Kidney (tissue), 13 donors: ENCODE measurements at regions not wholly inside any gene's neighbourhood (a gene's known extent, or its start where the extent isn't known, plus 50 kb on each side); places are given as distances from the start of the nearest gene placed in this dataset.

Source experiments
- DNase-seq, 5 donors: peaks; one replicate each; pipeline ENCODE4 v3.0.0-alpha.2; 2013 to 2020
- FAIRE-seq: peaks from 2 replicates; lab custom pipeline; 2012; peaks lifted over from hg19 to GRCh38; lab: Jason Lieb, UNC
- H3K27ac ChIP-seq, 2 donors: one replicate each; pipeline ENCODE4 v1.7.0; 2013; ENCODE audit warnings: low read depth in 2 of 2, low read length in 2 of 2, inconsistent platforms in 1 of 2
- H3K27me3 ChIP-seq: one replicate; pipeline ENCODE4 v1.7.1; 2013; ENCODE audit warnings: low read length, inconsistent platforms; ENCODE audit not compliant: control insufficient read depth, insufficient read depth
- H3K36me3 ChIP-seq, 3 donors: one replicate each; pipeline versions ENCODE4 v1.7.0 to v1.7.1; 2013; ENCODE audit warnings: low read length in 3 of 3, control low read depth in 1 of 3, inconsistent platforms in 1 of 3; ENCODE audit not compliant: insufficient read depth in 3 of 3, control insufficient read depth in 2 of 3
- H3K4me1 ChIP-seq, 3 donors: one replicate each; pipeline versions ENCODE4 v1.7.0 to v1.7.1; 2013; ENCODE audit warnings: low read length in 3 of 3, inconsistent platforms in 1 of 3, low read depth in 1 of 3; ENCODE audit not compliant: control insufficient read depth in 2 of 3, insufficient read depth in 2 of 3
- H3K4me3 ChIP-seq, 3 donors: one replicate each; pipeline versions ENCODE4 v1.7.0 to v1.8.1; 2013; ENCODE audit warnings: low read length in 3 of 3, control low read depth in 1 of 3, inconsistent platforms in 1 of 3
- H3K9ac ChIP-seq, 3 donors: one replicate each; pipeline versions ENCODE4 v1.7.0 to v1.7.1; 2013; ENCODE audit warnings: low read length in 3 of 3, control low read depth in 1 of 3, inconsistent platforms in 1 of 3
- H3K9me3 ChIP-seq, 3 donors: one replicate each; pipeline versions ENCODE4 v1.7.0 to v1.7.1; 2013; ENCODE audit warnings: low read length in 3 of 3, control low read depth in 1 of 3, inconsistent platforms in 1 of 3; ENCODE audit not compliant: control insufficient read depth in 2 of 3, insufficient read depth in 1 of 3
- CTCF ChIP-seq: IDR thresholded peaks from 3 replicates; pipeline ENCODE4 v1.5.1; 2012; ENCODE audit warnings: mild to moderate bottlenecking, moderate library complexity, borderline replicate concordance; ENCODE audit not compliant: insufficient read depth; ENCODE audit errors: extremely low read depth
- intact Hi-C: fragments of 100-400 bp; cut with DNase I; formaldehyde crosslinking; loops from one replicate; pipeline ENCODE4 v1.11.1; 2022
- donor health status: control.
- donor health status: control.
- donor health status: control.
- donor health status: control.
- donor health status: control.
- donor health status: DM: yes; HTN: yes; CAD: no.
- donor health status: Normal renal cell carcinoma (clear cell type).

- no peak for FAIRE-seq
- Histone ChIP-seq H3K27ac (no peak overlapping the region), H3K4me3 (no peak overlapping the region), H3K27me3 (no peaks in the 10 kb centered on the region), H3K4me1 (no peaks in the 10 kb centered on the region), H3K9me3 (no peaks in the 10 kb centered on the region), H3K36me3 (no peaks in the 10 kb centered on the region), H3K9ac (no peak overlapping the region)
- intact Hi-C loops, result no loop called here
- no peak for DNase-seq
- TF ChIP-seq CTCF, result no peak
Measured at GRCh38 chr9:84450029-84450428, 109.5 kb upstream of the SLC28A3 start.

- H3K27me3 ChIP-seq, result no peaks in the 10 kb centered on the region
- no peaks in the 10 kb centered on the region for H3K4me1 ChIP-seq
- TF ChIP-seq CTCF, result no peak
- H3K9ac ChIP-seq, result no peak overlapping the region
- intact Hi-C loops, result no loop called here
- no peak overlapping the region for H3K27ac ChIP-seq
- H3K36me3 ChIP-seq, result no peaks in the 10 kb centered on the region
- no peak overlapping the region for H3K4me3 ChIP-seq
- FAIRE-seq, result no peak
- no peaks in the 10 kb centered on the region for H3K9me3 ChIP-seq
- peak in 2 of 5 donors; percentile 55 to 64 for DNase-seq
Measured at GRCh38 chr9:84456527-84456926, 116.0 kb upstream of the SLC28A3 start.

- FAIRE-seq (no peak), DNase-seq (no peak)
- TF ChIP-seq CTCF, result no peak
- Histone ChIP-seq H3K4me3 (no peak overlapping the region), H3K36me3 (no peaks in the 10 kb centered on the region), H3K9me3 (no peaks in the 10 kb centered on the region), H3K27ac (no peak overlapping the region), H3K4me1 (no peaks in the 10 kb centered on the region), H3K9ac (no peak overlapping the region), H3K27me3 (no peaks in the 10 kb centered on the region)
- intact Hi-C loops, result no loop called here
Measured at GRCh38 chr9:84460695-84461094, 120.1 kb upstream of the SLC28A3 start.

- DNase-seq, result no peak
- H3K27ac ChIP-seq, result no peak overlapping the region
- H3K4me1 ChIP-seq, result no peaks in the 10 kb centered on the region
- H3K4me3 ChIP-seq, result no peak overlapping the region
- H3K9ac ChIP-seq, result no peak overlapping the region
- FAIRE-seq, result no peak
- H3K36me3 ChIP-seq, result no peaks in the 10 kb centered on the region
- no peaks in the 10 kb centered on the region for H3K27me3 ChIP-seq
- TF ChIP-seq CTCF, result no peak
- no peaks in the 10 kb centered on the region for H3K9me3 ChIP-seq
- intact Hi-C loops, result no loop called here
Measured at GRCh38 chr9:84463272-84463671, 122.7 kb upstream of the SLC28A3 start.
